Inflammatory macrophage (primary cell): ENCODE measurements at regions not wholly inside any gene's neighbourhood (a gene's known extent, or its start where the extent isn't known, plus 50 kb on each side); places are given as distances from the start of the nearest gene placed in this dataset.
A peak's percentile ranks its signal among the peaks of the same experiment; 100 is the strongest.
"Not testable (repeated sequence)": the region's sequence is repeated elsewhere in the genome, so short reads cannot be mapped to it uniquely, and the experiment has no call there.

ENCODE experiments used
- DNase-seq, 2 donors: peaks; one replicate each; pipeline ENCODE4 v3.0.0-alpha.2; 2020 to 2022

GRCh38 chr14:65153101-65153500 lies 50.8 kb upstream of the MAX start:
- DNase-seq, result no peak

GRCh38 chr14:65156568-65157366 lies 54.5 kb upstream of the MAX start:
- peak; percentile 74 to 81 for DNase-seq

GRCh38 chr14:65159281-65160062 lies 57.2 kb upstream of the MAX start:
- DNase-seq, result no peak

GRCh38 chr14:65160091-65160490 lies 57.8 kb upstream of the MAX start:
- no peak for DNase-seq

- peak; percentile 55 to 79 for DNase-seq
These were observed 59.7 kb upstream of the MAX start for GRCh38 chr14:65162031-65162430.

GRCh38 chr14:65164068-65164824 lies 61.9 kb upstream of the MAX start:
- DNase-seq, result peak; percentile 53 to 59

- DNase-seq, result no peak
These were observed 62.5 kb upstream of the MAX start for GRCh38 chr14:65164825-65165135.

GRCh38 chr14:65167072-65167645 lies 64.8 kb upstream of the MAX start:
- peak; percentile 15 to 49 for DNase-seq

GRCh38 chr14:65168840-65169239 lies 66.5 kb upstream of the MAX start:
- peak in 1 of 2 donors; percentile 15 for DNase-seq

GRCh38 chr14:65169351-65169750 lies 67.0 kb upstream of the MAX start:
- no peak for DNase-seq

- no peak for DNase-seq
These were observed 68.0 kb upstream of the MAX start for GRCh38 chr14:65170318-65170717.

GRCh38 chr14:65170768-65171507 lies 68.6 kb upstream of the MAX start:
- DNase-seq, result no peak

GRCh38 chr14:65173973-65174693 lies 71.8 kb upstream of the MAX start:
- no peak for DNase-seq

GRCh38 chr14:65174783-65175182 lies 72.5 kb upstream of the MAX start:
- no peak for DNase-seq

- no peak for DNase-seq
These were observed 75.2 kb upstream of the MAX start for GRCh38 chr14:65177551-65177950.

GRCh38 chr14:65179231-65179630 lies 76.9 kb upstream of the MAX start:
- DNase-seq, result not testable (repeated sequence)

GRCh38 chr14:65179918-65180724 lies 77.8 kb upstream of the MAX start:
- peak in 1 of 2 donors; percentile 24 for DNase-seq

- no peak for DNase-seq
These were observed 78.4 kb upstream of the MAX start for GRCh38 chr14:65180725-65181025.

GRCh38 chr14:65184032-65184764 lies 81.9 kb upstream of the MAX start:
- DNase-seq, result no peak

GRCh38 chr14:65185829-65186228 lies 83.5 kb upstream of the MAX start:
- no peak for DNase-seq
